Tibial nerve (tissue), 3 donors: ENCODE measurements at regions not wholly inside any gene's neighbourhood (a gene's known extent, or its start where the extent isn't known, plus 50 kb on each side); places are given as distances from the start of the nearest gene placed in this dataset.

Source experiments
- POLR2A ChIP-seq, 2 donors: fragments of 450-650 bp; IDR thresholded peaks; one replicate each; pipeline ENCODE4 v1.6.1; 2017; ENCODE audit warnings: antibody characterized with exemption in 2 of 2, mild to moderate bottlenecking in 2 of 2, moderate library complexity in 2 of 2
- TF ChIP-seq, protein P1 (sequence below), 5 experiments: fragments of 200-600 bp in 3 of 5; fragments of 450-650 bp in 2 of 5; sonication (generic) in 3 of 5; IDR thresholded peaks; one replicate each; pipeline ENCODE4 v1.5.1; 2016 to 2019; ENCODE audit warnings: antibody characterized with exemption in 5 of 5, mild to moderate bottlenecking in 3 of 5, moderate library complexity in 2 of 5

DNA sequence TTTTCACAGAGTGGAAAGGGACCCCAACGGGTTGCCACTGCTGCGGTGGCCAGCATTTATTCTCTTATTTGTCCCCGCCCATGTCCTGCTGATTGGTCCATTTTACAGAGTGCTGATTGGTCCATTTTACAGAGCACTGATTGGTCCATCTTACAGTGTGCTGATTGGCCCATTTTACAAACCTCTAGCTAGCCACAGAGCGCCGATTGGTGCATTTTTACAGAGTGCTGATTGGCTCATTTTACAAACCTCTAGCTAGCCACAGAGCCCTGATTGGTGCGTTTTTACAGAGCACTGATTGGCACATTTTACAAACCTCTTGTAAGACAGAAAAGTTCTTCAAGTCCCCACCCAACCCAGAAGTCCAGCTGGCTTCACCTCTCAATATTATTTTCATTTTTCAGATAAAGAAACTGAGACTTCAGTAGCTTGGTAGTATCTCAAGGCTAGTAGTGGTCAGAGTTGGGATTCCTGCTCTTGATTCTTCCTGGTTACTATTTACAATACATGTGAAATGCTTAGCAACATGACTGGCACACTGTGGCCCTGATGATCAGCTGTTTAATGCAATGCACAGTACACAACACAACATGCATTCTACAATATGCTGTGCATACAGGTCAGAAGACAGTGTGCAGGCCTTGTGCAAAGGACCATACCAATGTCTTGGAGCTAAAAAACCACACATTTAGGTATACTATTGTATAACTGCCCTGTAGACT, 63.6 kb upstream of the BOD1 start:
- TF ChIP-seq, protein P1, sequence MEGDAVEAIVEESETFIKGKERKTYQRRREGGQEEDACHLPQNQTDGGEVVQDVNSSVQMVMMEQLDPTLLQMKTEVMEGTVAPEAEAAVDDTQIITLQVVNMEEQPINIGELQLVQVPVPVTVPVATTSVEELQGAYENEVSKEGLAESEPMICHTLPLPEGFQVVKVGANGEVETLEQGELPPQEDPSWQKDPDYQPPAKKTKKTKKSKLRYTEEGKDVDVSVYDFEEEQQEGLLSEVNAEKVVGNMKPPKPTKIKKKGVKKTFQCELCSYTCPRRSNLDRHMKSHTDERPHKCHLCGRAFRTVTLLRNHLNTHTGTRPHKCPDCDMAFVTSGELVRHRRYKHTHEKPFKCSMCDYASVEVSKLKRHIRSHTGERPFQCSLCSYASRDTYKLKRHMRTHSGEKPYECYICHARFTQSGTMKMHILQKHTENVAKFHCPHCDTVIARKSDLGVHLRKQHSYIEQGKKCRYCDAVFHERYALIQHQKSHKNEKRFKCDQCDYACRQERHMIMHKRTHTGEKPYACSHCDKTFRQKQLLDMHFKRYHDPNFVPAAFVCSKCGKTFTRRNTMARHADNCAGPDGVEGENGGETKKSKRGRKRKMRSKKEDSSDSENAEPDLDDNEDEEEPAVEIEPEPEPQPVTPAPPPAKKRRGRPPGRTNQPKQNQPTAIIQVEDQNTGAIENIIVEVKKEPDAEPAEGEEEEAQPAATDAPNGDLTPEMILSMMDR (IDR thresholded peaks at IDR 0.05), result no peak
- TF ChIP-seq POLR2A (IDR thresholded peaks at IDR 0.05), result no peak
